Ishikawa (cell line): ENCODE measurements at regions not wholly inside any gene's neighbourhood (a gene's known extent, or its start where the extent isn't known, plus 50 kb on each side); places are given as distances from the start of the nearest gene placed in this dataset.

Experiments
- CEBPB ChIP-seq: IDR thresholded peaks from 2 replicates; pipeline ENCODE4 v1.6.1; 2012
- EP300 ChIP-seq: IDR thresholded peaks from 2 replicates; pipeline ENCODE4 v1.6.1; 2012; ENCODE audit warnings: borderline replicate concordance
- FOXM1 ChIP-seq: IDR thresholded peaks from 2 replicates; pipeline ENCODE4 v1.6.1; 2012; ENCODE audit warnings: low read depth, borderline replicate concordance
- TCF12 ChIP-seq: IDR thresholded peaks from 2 replicates; pipeline ENCODE4 v1.6.1; 2012; ENCODE audit warnings: low read depth
- TF ChIP-seq, protein P1 (sequence below): IDR thresholded peaks from 2 replicates; pipeline ENCODE4 v1.6.1; 2012; ENCODE audit warnings: low read depth, mild to moderate bottlenecking

DNA sequence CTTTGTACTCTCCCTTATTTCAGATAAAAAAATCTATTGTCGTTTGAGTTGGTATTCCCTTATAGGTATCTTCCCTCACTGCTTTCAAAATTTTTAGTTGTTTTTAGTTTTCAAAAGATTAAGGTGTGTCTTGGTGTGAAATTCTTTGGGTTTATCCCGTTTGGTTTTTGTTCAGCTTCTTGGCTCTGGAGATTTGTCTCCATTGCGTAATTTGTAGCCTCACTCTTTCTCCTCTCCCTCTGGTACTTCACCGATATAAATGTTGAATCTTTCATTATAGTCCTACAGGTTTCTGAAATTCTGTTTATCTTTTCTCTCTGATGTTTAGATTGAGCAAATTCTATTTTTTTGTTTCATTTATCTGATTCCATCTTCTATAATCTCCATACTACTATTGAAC lies 113.8 kb upstream of the HS6ST1 start:
- no peak for TF ChIP-seq EP300
- no peak for TF ChIP-seq FOXM1
- TF ChIP-seq TCF12 = no peak
- no peak for TF ChIP-seq CEBPB
- TF ChIP-seq, protein P1, sequence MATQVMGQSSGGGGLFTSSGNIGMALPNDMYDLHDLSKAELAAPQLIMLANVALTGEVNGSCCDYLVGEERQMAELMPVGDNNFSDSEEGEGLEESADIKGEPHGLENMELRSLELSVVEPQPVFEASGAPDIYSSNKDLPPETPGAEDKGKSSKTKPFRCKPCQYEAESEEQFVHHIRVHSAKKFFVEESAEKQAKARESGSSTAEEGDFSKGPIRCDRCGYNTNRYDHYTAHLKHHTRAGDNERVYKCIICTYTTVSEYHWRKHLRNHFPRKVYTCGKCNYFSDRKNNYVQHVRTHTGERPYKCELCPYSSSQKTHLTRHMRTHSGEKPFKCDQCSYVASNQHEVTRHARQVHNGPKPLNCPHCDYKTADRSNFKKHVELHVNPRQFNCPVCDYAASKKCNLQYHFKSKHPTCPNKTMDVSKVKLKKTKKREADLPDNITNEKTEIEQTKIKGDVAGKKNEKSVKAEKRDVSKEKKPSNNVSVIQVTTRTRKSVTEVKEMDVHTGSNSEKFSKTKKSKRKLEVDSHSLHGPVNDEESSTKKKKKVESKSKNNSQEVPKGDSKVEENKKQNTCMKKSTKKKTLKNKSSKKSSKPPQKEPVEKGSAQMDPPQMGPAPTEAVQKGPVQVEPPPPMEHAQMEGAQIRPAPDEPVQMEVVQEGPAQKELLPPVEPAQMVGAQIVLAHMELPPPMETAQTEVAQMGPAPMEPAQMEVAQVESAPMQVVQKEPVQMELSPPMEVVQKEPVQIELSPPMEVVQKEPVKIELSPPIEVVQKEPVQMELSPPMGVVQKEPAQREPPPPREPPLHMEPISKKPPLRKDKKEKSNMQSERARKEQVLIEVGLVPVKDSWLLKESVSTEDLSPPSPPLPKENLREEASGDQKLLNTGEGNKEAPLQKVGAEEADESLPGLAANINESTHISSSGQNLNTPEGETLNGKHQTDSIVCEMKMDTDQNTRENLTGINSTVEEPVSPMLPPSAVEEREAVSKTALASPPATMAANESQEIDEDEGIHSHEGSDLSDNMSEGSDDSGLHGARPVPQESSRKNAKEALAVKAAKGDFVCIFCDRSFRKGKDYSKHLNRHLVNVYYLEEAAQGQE = no peak
